NCI-H524 (cell line): ENCODE measurements at regions not wholly inside any gene's neighbourhood (a gene's known extent, or its start where the extent isn't known, plus 50 kb on each side); places are given as distances from the start of the nearest gene placed in this dataset.
"Not testable (repeated sequence)": the region's sequence is repeated elsewhere in the genome, so short reads cannot be mapped to it uniquely, and the experiment has no call there.

Experiments used
- DNase-seq, 2 experiments: peaks; one replicate each; lab custom pipeline; 2025; lab: John Stamatoyannopoulos, UW

- no peak for DNase-seq
These were observed 254.1 kb downstream of the HNMT start for GRCh38 chr2:138218397-138218796.

DNA sequence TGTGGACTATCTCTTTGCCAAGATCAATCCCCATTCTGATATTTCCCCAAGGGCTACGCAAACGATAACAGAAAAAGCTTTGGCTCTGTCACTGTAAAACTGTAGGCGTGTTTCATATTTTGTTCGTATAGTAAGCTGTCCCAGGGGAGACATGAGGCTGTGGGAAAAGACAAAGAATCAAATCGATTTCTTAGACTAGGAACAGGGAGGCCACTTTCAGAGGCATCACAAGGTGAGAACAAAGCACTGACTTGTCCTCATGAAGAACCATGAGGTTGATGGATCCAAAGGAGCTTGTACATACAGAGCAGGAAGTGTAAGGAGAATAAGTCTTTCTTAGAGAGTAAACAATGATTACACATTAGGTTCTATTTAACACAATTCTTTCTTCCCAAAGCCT lies 255.7 kb downstream of the HNMT start:
- no peak for DNase-seq

DNA sequence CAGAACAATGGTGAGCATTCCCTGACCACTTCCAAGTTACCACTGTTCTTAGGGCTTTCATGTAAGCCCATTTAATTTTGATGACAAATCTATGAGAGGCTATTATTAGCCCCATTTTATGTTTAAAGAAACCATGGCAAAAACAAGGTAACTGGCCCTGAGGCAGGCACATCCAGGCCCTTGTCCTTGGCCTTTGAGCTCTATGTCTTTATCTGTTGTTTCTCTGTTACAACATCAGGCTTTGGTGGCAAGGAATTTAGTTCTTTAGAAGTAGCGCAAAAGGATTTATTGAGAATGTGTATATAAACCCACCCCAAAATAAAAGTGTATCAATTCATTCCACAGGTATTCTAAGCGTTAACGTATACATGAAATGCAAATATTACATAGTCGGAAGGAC lies 257.1 kb downstream of the HNMT start:
- no peak for DNase-seq

GRCh38 chr2:138223319-138223718 lies 259.0 kb downstream of the HNMT start:
- no peak for DNase-seq

GRCh38 chr2:138227195-138227594 lies 262.9 kb downstream of the HNMT start:
- no peak for DNase-seq

- no peak for DNase-seq
These were observed 263.8 kb downstream of the HNMT start for GRCh38 chr2:138228101-138228500.

GRCh38 chr2:138234265-138234664 lies 267.3 kb upstream of the SPOPL start:
- no peak for DNase-seq

DNA sequence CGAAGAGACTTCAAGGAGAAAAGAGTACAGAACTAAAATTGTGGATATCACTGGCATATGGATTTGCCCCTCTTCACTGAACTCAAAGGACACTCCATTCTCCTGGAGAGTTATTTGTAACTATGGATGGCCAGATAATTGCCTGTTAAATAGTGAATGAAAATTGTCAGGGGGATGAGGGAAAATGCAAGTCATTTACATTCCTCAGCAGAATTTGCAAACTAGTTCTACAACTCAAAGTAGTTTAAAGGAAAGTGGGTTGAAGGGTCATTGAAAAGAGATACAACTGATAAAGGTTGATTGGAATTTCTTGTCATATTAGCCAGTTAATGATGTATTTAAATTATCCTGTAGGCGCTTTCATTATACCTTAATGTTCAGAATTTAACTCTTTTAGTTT lies 266.5 kb upstream of the SPOPL start:
- no peak for DNase-seq

GRCh38 chr2:138236142-138236541 lies 265.4 kb upstream of the SPOPL start:
- DNase-seq, result no peak

DNA sequence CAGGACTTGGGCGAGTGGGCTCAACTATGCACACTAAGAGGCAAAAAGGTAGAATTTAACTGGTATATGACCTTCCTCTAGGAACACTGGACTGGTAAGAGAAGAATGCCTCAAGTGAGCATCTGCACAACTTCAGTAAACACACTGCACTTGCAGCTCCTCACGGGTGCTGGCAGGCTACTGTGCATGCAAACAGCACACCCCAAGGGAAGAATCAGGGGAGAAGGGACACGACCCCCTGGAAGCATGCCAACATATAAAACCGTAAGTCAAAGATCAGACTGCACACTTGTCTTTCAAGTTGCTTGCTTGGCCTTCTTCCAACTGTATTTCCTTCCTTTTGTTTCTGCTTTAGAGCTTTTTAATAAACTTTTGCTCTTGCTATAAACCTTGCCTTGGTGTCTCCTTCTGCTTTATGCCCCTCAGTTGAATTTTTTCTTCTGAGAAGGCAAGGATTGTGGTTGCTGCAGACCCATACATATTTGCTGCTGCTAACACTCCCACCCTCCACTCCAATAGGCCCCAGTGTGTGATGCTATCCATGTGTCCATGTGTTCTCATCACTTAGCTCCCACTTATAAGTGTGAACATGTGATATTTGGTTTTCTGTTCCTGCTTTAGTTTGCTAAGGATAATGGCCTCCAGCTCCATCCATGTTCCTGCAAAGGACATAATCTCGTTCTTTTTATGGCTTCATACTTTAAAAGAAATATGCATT lies 263.7 kb upstream of the SPOPL start:
- DNase-seq, result no peak

GRCh38 chr2:138238908-138239307 lies 262.7 kb upstream of the SPOPL start:
- DNase-seq, result no peak

DNA sequence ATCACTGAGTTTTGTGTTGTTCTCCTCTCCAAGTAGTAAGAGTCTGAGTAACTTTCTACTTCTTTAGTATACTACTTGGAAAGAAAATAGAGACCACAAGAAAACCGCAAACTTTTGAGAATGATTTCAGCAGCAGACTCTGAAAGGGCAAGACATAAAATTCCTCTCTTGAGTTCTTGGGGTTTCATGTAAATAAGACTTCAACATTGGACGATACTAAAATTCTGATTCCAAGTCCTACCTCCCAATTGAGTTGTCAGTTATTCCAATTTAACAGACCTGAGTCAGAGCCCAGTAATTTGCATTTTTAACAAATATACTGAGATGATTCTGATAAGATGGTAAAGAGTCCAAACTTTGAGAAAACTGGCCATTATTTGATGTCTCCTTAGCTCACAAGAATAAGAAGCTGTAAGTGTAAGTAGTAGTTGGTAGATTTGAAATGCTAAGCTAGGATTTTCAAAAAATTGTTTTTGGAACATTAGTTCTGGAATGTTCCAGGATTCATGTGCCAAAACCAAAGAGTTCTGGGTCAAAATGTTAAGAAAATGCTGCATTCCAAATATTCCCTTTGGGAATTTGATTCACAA lies 261.6 kb upstream of the SPOPL start:
- no peak for DNase-seq

GRCh38 chr2:138243372-138243771 lies 258.2 kb upstream of the SPOPL start:
- no peak for DNase-seq

- DNase-seq, result no peak
These were observed 257.1 kb upstream of the SPOPL start for GRCh38 chr2:138244501-138244925.

DNA sequence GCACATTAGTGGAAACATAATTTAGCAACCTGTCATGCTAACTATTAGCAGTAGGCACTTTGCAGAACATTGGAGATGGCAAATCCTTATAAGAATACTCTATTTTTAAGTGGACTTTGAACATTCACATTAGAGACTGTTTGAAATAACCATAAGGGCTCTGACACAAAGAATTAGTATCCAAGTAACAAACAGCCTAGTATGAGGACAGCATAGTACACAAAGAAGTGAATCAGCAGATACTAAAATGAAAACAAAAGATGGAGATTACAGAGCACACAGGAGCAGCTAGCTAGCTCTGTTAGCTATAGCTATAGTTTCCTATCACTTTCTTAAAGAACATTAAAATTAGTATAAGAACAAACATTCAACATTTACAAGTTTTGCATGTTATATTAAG lies 256.3 kb upstream of the SPOPL start:
- no peak for DNase-seq

GRCh38 chr2:138247302-138247701 lies 254.3 kb upstream of the SPOPL start:
- DNase-seq, result no peak

- no peak for DNase-seq
These were observed 252.4 kb upstream of the SPOPL start for GRCh38 chr2:138249207-138249606.

DNA sequence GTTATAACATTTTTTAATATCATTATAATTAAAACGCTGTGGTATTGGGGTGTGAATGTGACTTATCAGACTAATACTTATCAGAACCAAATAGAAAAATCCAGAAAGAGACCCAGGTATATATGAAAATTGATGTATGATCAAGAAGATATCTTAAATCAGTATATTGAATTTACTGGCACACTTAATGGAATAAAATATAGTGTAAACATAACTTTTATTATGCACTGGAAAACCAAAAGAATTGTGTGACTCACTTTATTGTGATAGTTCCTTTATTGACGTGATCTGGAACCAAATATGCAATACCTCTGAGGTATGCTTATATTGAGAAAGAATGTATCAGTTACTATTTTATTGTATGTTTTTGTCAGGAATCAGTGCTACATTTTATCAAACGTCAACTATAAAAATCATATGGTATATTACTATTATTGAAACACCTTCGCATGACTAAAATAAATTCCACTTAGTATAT lies 250.7 kb upstream of the SPOPL start:
- not testable (repeated sequence) for DNase-seq

DNA sequence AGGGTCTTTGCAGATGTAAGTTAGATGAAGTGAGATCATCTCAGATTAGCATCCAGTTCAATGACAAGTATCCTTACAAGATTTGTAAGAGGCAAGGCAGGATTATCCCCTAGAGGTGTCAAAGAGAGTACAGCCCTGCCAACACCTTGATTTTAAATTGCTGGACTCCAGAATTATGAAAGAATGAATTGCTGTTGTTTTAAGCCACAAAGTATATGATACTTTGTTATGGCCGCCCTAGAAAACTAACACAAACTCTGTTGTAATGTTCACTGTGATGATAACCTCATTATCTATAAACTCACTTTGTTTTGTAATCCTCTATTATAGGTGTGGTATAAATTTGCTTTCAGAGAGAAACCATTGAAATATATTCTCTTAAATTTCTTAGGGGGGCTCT lies 249.0 kb upstream of the SPOPL start:
- DNase-seq, result peak in 1 of 2 experiments; percentile 30

GRCh38 chr2:138255670-138256069 lies 245.9 kb upstream of the SPOPL start:
- no peak for DNase-seq

DNA sequence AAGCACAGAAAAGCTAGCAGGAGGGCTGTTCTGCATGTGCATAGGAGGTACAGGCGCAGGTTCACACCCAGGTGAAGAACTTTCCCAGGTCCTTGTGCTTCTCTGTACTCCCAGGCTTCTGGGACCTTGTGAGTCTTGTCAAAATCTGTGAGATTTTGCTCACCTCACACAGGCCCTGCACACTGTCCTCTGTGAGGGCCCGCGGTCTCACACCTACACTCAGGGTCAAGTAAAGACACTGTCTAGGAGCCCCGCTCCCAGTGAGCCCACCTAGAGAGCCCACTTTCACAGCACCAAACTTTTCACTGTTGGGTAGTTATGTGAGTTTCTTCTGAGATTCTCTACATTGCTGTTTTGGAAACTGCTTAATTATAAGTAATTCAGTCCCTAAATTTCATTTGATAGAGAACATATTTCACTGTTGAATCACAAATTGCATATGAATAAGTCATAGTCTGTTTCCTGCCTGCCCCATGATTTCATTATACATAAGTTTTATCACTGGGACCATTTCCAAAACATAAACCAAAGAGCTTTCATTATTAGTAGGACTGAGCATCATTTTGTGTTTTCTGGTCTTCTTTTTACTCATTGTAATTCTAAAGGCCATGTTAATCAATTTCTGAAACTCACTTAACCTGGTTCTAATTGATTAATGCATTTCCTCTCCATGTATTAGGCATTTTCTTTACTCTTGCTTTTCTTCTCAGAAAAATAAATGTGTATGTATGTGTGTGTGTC lies 234.2 kb upstream of the SPOPL start:
- DNase-seq, result no peak

DNA sequence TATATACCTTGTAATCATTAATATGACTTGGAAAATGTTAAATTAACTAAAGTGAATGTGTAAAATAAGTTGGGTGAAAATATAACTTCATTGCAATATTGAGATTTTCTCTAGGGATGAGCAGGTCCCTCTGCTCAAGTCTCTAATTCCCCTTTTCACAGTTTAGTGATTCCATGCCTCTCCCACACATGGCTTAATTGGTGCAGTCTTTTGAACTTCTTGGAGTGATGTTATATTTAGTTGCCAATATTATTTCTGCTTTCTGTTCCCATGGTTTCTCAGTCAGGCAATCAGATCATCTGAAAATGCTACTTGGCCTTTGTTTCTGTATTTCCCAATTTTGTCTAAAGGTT lies 233.7 kb upstream of the SPOPL start:
- no peak for DNase-seq

DNA sequence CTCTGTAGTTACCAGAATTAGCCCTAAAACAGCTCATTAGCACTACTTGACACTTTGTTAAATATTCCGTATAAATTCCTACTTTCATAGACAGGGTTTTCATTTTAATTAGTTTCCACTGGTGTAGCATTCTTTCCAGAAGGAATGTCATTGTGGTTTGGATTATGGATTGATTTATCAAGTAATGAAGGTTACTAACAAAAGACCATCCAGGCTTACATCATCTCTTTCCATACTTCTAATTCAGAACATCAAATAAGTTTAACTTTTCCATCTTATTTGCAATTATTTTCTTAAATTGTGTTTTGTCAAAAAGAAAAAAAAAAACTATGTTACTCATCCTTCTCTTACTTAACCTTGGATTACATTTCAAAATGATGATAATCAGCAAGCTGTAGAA lies 231.8 kb upstream of the SPOPL start:
- DNase-seq, result no peak
